Right lobe of liver (tissue), 6 donors: ENCODE measurements at regions not wholly inside any gene's neighbourhood (a gene's known extent, or its start where the extent isn't known, plus 50 kb on each side); places are given as distances from the start of the nearest gene placed in this dataset.
A peak's percentile ranks its signal among the peaks of the same experiment; 100 is the strongest.

Experiments
- ATAC-seq, 4 donors: fragments of 200-7000 bp; cut with Tn5 transposase; one replicate each; pipeline ENCODE4 v1.9.1; 2020; ENCODE audit warnings: mild to moderate bottlenecking in 4 of 4, moderate library complexity in 4 of 4
- DNase-seq, 3 donors: peaks; one replicate each; pipeline ENCODE4 v3.0.0-alpha.2; 2020
- H3K27ac ChIP-seq, 3 donors: fragments of 200-600 bp; one replicate each; pipeline ENCODE4 v1.8.0; 2022
- H3K27me3 ChIP-seq, 2 donors: fragments of 200-600 bp; one replicate each; pipeline ENCODE4 v1.8.0; 2022
- H3K36me3 ChIP-seq, 4 donors: fragments of 200-600 bp; sonication (generic) in 1 of 4; one replicate each; pipeline versions ENCODE4 v1.5.1 to v1.8.0; 2017 to 2022; ENCODE audit warnings: control low read depth in 1 of 4
- H3K4me1 ChIP-seq, 4 donors: fragments of 200-600 bp; sonication (generic) in 1 of 4; one replicate each; pipeline versions ENCODE4 v1.5.1 to v1.8.0; 2017 to 2022; ENCODE audit warnings: control low read depth in 1 of 4
- H3K4me3 ChIP-seq, 3 donors: fragments of 200-600 bp; one replicate each; pipeline ENCODE4 v1.8.0; 2022
- H3K9me3 ChIP-seq, 4 donors: fragments of 200-600 bp; sonication (generic) in 1 of 4; one replicate each; pipeline versions ENCODE4 v1.5.1 to v1.8.0; 2017 to 2022; ENCODE audit warnings: control low read depth in 1 of 4
- POLR2A ChIP-seq: fragments of 450-650 bp; IDR thresholded peaks from one replicate; pipeline ENCODE4 v1.6.1; 2017; ENCODE audit warnings: antibody characterized with exemption, mild to moderate bottlenecking
- WGBS: methylation state at CpG from one replicate; pipeline ENCODE4 v1.1.6; 2018; ENCODE audit warnings: low coverage, low lambda C conversion rate; ENCODE audit not compliant: insufficient coverage; ENCODE audit errors: missing lambda C conversion rate; 5-methylcytosine and 5-hydroxymethylcytosine counted together
- intact Hi-C, 2 donors: fragments of 100-400 bp; cut with DNase I; formaldehyde crosslinking; loops; one replicate each; pipeline versions ENCODE4 v1.11.2 to v1.14.1; 2022
- TF ChIP-seq, protein P1 (sequence below), 4 donors: fragments of 200-600 bp in 3 of 4; fragments of 450-650 bp in 1 of 4; IDR thresholded peaks; one replicate each; pipeline versions ENCODE4 v1.5.1 to v1.8.0; 2016 to 2022; ENCODE audit warnings: antibody characterized with exemption in 4 of 4, mild to moderate bottlenecking in 2 of 4
- donor health status: DM: no; HTN: yes; CAD: no.
- donor health status: DM: no; HTN: no; CAD: no.
- donor health status: DM: no; HTN: no; CAD: no.
- donor health status: DM: no; HTN: yes; CAD: no.
- donor health status: DM: no; HTN: yes; CAD: no.

GRCh38 chr13:68009546-68009945 is 779.4 kb upstream of the PCDH9 start:
- H3K4me3 ChIP-seq, result no peak overlapping the region
- no peaks in the 10 kb centered on the region for H3K36me3 ChIP-seq
- intact Hi-C loops, result no loop called here
- 54% methylated on average over 3 of the region's 3 CpGs for WGBS
- no peaks in the 10 kb centered on the region for H3K9me3 ChIP-seq
- DNase-seq, result no peak
- TF ChIP-seq POLR2A, result no peak
- no peaks in the 10 kb centered on the region for H3K4me1 ChIP-seq
- no peaks in the 10 kb centered on the region for H3K27me3 ChIP-seq
- no peak overlapping the region for H3K27ac ChIP-seq
- no peak for ATAC-seq

GRCh38 chr13:68007576-68007975 is 777.4 kb upstream of the PCDH9 start:
- ATAC-seq (no peak), DNase-seq (no peak)
- intact Hi-C loops, result no loop called here
- 31% methylated on average over 1 of the region's 1 CpG for WGBS
- Histone ChIP-seq H3K27me3 (no peaks in the 10 kb centered on the region), H3K36me3 (no peaks in the 10 kb centered on the region), H3K27ac (no peak overlapping the region), H3K4me1 (no peaks in the 10 kb centered on the region), H3K9me3 (no peaks in the 10 kb centered on the region), H3K4me3 (no peak overlapping the region)
- no peak for TF ChIP-seq POLR2A

DNA sequence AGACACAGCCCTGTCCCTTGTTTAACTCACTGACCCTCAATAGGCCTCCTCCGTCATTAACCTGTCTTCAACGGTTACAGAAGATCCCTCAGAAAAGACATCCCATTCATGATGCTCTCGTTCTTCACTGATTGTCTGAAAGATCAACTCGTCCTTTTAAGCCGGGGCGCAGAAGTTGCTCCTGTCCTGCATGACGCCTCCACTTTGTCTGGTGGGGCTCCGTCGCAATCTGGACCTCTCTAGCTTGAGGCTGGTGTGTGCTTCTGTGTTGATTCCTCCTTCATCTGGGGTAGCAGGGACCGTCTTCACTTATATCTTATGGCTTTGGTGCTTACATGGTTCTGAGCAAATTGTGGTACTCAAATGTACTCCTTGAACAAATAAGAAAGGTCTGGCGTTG is 766.0 kb upstream of the PCDH9 start:
- no peak overlapping the region for H3K4me3 ChIP-seq
- H3K27me3 ChIP-seq, result no peaks in the 10 kb centered on the region
- no peak overlapping the region for H3K27ac ChIP-seq
- no peaks in the 10 kb centered on the region for H3K36me3 ChIP-seq
- TF ChIP-seq, protein P1, sequence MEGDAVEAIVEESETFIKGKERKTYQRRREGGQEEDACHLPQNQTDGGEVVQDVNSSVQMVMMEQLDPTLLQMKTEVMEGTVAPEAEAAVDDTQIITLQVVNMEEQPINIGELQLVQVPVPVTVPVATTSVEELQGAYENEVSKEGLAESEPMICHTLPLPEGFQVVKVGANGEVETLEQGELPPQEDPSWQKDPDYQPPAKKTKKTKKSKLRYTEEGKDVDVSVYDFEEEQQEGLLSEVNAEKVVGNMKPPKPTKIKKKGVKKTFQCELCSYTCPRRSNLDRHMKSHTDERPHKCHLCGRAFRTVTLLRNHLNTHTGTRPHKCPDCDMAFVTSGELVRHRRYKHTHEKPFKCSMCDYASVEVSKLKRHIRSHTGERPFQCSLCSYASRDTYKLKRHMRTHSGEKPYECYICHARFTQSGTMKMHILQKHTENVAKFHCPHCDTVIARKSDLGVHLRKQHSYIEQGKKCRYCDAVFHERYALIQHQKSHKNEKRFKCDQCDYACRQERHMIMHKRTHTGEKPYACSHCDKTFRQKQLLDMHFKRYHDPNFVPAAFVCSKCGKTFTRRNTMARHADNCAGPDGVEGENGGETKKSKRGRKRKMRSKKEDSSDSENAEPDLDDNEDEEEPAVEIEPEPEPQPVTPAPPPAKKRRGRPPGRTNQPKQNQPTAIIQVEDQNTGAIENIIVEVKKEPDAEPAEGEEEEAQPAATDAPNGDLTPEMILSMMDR (IDR thresholded peaks at IDR 0.05), result no peak
- TF ChIP-seq POLR2A, result no peak
- DNase-seq (peak in 1 of 3 donors; percentile 11), ATAC-seq (no peak)
- intact Hi-C loops, result no loop called here
- WGBS, result 75% methylated on average over 11 of the region's 11 CpGs
- no peaks in the 10 kb centered on the region for H3K4me1 ChIP-seq
- no peaks in the 10 kb centered on the region for H3K9me3 ChIP-seq

- no peak for ATAC-seq
- no peaks in the 10 kb centered on the region for H3K27me3 ChIP-seq
- no peaks in the 10 kb centered on the region for H3K4me1 ChIP-seq
- TF ChIP-seq, protein P1 (IDR thresholded peaks at IDR 0.05), result no peak
- no peak for TF ChIP-seq POLR2A
- no peaks in the 10 kb centered on the region for H3K9me3 ChIP-seq
- no peaks in the 10 kb centered on the region for H3K36me3 ChIP-seq
- no peak overlapping the region for H3K27ac ChIP-seq
- no peak for DNase-seq
- 100% methylated on average over 1 of the region's 4 CpGs for WGBS
- no peak overlapping the region for H3K4me3 ChIP-seq
- intact Hi-C loops, result no loop called here
These were observed 760.7 kb upstream of the PCDH9 start for GRCh38 chr13:67990868-67991267.

GRCh38 chr13:67986234-67986633 is 756.1 kb upstream of the PCDH9 start:
- no peak for ATAC-seq
- Histone ChIP-seq H3K4me3 (no peak overlapping the region), H3K27ac (no peak overlapping the region), H3K9me3 (no peaks in the 10 kb centered on the region), H3K27me3 (no peaks in the 10 kb centered on the region), H3K36me3 (no peaks in the 10 kb centered on the region), H3K4me1 (no peaks in the 10 kb centered on the region)
- no peak for DNase-seq
- intact Hi-C loops, result no loop called here
- 61% methylated on average over 1 of the region's 1 CpG for WGBS
- TF ChIP-seq, protein P1 (IDR thresholded peaks at IDR 0.05), result no peak
- no peak for TF ChIP-seq POLR2A

DNA sequence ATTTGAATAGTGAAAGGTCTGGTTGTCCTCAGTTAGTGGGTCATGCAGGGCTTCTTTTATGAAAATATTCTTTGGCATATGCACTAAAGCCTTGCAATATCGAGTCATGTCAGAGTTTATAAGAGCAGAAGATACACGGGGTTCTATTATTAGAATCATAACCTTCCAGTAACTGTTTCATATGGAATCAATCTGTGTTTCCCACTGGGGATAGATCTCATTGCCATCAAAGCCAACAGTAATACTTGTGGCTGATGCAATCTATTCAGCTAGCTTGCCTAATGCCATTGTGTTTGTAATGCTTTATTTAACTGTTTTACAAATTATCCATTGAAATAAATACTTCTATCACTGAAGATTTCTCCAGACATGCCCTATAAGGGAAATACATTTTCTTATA is 746.9 kb upstream of the PCDH9 start:
- TF ChIP-seq, protein P1 (IDR thresholded peaks at IDR 0.05), result no peak
- no peak for TF ChIP-seq POLR2A
- intact Hi-C loops, result no loop called here

More for the DNA sequence above, 746.9 kb upstream of the PCDH9 start:
- 49% methylated on average over 2 of the region's 2 CpGs for WGBS
- Histone ChIP-seq H3K4me1 (no peaks in the 10 kb centered on the region), H3K36me3 (no peaks in the 10 kb centered on the region), H3K27ac (no peak overlapping the region), H3K27me3 (no peaks in the 10 kb centered on the region), H3K4me3 (no peak overlapping the region), H3K9me3 (no peaks in the 10 kb centered on the region)
- ATAC-seq (no peak), DNase-seq (no peak)
